Cardiac fibroblast (primary cell): ENCODE measurements at regions not wholly inside any gene's neighbourhood (a gene's known extent, or its start where the extent isn't known, plus 50 kb on each side); places are given as distances from the start of the nearest gene placed in this dataset.
"Not testable (repeated sequence)": the region's sequence is repeated elsewhere in the genome, so short reads cannot be mapped to it uniquely, and the experiment has no call there.

Experiments
- DNase-seq, 2 donors: peaks; one replicate each; pipeline versions ENCODE4 v3.0.0 to v3.0.0-alpha.2; 2010; ENCODE audit warnings: low read depth in 2 of 2
- H3K4me3 ChIP-seq, 2 donors: replicated peaks in 1 of 2; 1 replicate in 1 of 2; 2 replicates in 1 of 2; pipeline ENCODE4 v1.5.1; 2011; ENCODE audit warnings: low read depth in 2 of 2, low read length in 2 of 2, mild to moderate bottlenecking in 2 of 2, moderate library complexity in 1 of 2
- TF ChIP-seq, protein P1 (sequence below): IDR thresholded peaks from one replicate; pipeline ENCODE4 v1.5.1; 2011; ENCODE audit warnings: low read depth, mild to moderate bottlenecking, low read length, inconsistent platforms

DNA sequence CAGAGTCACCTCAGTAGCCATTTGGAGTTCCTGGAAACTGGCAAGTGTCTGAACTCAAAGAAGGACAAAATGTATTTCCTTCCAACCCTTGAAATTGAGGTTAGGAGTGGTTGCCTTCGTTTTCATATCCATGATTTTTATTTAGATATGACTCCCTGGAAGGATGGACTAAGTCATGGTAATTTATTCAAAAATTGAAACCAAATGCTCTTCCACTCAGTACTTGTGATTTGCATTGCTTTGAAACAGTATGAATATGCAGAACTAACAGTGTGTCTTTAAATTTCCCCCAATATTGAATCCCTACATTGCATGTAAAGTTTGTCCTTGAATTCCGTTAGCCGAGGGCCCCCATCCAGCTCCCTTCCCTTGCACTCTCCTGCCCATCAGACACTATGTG is 112.1 kb upstream of the DNAH14 start:
- no peak for DNase-seq
- H3K4me3 ChIP-seq = no peak overlapping the region
- TF ChIP-seq, protein P1, sequence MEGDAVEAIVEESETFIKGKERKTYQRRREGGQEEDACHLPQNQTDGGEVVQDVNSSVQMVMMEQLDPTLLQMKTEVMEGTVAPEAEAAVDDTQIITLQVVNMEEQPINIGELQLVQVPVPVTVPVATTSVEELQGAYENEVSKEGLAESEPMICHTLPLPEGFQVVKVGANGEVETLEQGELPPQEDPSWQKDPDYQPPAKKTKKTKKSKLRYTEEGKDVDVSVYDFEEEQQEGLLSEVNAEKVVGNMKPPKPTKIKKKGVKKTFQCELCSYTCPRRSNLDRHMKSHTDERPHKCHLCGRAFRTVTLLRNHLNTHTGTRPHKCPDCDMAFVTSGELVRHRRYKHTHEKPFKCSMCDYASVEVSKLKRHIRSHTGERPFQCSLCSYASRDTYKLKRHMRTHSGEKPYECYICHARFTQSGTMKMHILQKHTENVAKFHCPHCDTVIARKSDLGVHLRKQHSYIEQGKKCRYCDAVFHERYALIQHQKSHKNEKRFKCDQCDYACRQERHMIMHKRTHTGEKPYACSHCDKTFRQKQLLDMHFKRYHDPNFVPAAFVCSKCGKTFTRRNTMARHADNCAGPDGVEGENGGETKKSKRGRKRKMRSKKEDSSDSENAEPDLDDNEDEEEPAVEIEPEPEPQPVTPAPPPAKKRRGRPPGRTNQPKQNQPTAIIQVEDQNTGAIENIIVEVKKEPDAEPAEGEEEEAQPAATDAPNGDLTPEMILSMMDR = no peak

DNA sequence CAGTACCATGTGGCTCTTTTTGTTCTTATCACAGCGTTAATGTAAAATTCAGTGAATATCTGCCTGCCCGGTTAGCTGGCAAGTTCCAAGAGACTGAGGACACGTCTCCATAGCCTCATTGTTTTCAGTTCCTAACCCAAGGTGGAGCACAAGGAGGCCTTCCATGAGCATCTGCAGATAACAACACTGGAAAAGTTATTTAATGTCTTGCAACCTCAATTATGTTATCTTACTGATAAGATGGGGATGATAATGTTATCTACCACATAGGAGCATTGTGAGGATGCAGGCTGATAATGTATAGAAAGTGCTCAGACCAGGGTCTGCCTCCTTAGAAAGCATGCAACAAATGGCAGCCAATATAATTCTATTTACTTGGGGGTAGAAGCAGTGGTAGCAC is 109.6 kb upstream of the DNAH14 start:
- TF ChIP-seq, protein P1 = no peak
- no peak for DNase-seq
- H3K4me3 ChIP-seq = no peak overlapping the region

DNA sequence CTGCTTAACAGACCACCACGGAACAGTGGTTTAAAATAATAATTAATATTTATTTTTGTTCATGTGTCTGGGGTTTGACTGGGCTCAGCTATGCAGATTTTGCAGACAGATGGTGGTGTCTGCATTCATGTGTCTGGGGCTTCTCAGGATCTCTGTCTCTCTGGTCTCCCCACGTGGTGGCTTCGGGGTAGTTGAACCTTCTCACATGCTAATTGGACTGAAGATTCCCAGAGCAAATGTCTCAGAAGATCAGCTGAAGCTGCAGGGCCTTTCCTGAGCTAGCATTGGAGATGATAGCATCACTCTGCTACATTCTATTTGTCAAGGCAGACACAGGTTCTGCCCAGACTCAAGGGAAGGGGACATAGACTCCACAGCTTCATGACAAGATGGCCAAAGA is 109.1 kb upstream of the DNAH14 start:
- no peak for DNase-seq
- TF ChIP-seq, protein P1 = no peak
- H3K4me3 ChIP-seq = no peak overlapping the region

DNA sequence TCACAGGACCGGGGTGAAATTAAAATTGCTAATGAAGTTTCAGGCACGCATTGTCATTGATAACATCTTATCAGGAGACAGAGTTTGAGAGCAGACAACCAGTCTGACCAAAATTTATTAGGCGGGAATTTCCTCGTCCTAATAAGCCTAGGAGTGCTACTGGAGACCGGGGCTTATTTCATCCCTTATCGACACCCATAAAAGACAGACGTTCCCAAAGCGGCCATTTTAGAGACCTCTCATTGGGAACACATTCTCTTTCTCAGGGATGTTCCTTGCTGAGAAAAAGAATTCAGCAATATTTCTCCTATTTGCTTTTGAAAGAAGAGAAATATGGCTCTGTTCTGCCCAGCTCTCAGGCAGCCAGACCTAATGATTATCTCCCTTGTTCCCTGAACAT is 107.7 kb upstream of the DNAH14 start:
- not testable (repeated sequence) for DNase-seq, H3K4me3 ChIP-seq

DNA sequence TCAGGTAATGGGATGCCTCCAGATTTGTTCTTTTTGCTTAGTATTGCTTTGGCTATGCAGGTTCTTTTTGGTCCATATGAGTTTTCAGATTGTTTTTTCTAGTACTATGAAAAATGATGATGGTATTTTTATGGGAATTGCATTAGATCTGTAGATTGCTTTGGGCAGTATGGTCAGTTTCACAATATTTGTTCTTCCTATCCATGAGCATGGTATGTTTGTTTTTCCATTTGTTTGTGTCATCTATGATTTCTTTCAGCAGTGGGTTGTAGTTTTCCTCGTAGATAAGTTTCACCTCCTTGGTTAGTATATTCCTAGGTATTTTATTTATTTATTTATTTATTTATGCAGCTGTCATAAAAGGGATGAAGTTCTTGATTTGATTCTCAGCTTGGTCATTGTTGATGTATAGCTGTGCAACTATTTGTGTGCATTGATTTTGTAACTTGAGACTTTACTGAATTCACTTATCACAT is 103.9 kb upstream of the DNAH14 start:
- no peak overlapping the region for H3K4me3 ChIP-seq
- TF ChIP-seq, protein P1 = no peak
- no peak for DNase-seq

DNA sequence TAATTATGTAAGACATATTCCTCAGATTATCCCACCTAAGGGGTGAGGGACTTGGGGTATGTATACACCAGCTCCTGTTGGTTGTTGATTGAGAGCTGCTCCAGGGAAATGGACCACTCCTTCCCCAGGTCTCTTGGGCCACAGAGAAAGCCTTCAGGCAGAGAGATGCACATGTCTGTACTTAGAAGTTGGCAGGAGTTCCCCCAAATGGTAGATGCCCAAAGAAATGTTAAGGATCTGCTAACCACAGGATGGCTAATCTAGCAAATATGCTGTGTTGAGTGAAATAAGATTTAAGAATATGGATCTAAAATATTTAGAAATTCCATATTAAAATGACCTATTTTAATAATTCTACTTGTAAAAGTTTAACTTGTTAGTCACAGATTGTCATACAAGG is 100.8 kb upstream of the DNAH14 start:
- TF ChIP-seq, protein P1 = no peak
- H3K4me3 ChIP-seq = no peak overlapping the region
- DNase-seq = peak in 1 of 2 donors; percentile 15

DNA sequence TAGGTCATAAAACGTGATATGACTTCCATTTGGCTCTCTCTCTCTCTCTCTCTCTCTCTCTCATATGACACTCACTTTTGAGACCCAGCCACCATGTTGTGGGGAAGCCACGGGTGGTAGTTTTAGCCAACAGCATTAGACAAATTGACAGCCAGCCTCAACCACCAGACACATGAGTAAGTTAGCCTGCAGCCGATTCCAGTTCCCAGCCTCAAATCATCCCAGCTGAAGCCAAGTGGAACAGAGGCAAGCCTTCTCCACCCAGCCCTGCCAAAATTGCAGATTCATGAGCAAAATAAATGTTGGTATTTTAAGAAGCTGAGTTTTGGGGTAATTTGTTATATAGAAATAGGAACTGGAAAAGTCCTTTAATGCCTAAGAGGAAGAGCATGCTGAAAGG is 98.0 kb upstream of the DNAH14 start:
- TF ChIP-seq, protein P1 = no peak
- no peak for DNase-seq
- H3K4me3 ChIP-seq = no peak overlapping the region

DNA sequence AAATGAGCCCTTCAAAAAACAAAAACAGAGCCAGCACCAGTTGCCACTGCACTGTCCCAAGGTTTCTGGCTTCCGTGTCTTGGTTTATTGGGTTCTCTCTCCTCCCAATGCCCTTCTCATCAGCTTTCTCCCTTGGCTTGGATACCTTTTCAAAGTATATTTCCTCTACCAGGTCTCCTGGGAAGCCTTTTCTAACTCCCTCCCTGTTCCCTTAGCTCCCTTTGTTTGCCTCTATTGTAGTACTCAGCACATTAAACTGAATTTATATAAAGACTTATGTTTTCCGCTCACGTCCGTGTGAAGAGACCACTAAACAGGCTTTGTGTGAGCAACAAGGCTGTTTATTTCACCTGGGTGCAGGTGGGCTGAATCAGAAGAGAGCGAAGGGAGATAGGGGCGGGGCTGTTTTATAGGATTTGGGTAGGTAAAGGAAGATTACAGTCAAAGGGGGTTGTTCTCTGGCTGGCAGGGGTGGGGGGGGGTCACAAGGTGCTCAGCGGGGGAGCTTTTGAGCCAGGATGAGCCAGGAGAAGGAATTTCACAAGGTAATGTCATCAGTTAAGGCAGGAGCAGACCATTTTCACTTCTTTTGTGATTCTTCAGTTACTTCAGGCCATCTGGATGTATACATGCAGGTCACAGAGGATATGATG is 89.7 kb upstream of the DNAH14 start:
- not testable (repeated sequence) for DNase-seq, H3K4me3 ChIP-seq

DNA sequence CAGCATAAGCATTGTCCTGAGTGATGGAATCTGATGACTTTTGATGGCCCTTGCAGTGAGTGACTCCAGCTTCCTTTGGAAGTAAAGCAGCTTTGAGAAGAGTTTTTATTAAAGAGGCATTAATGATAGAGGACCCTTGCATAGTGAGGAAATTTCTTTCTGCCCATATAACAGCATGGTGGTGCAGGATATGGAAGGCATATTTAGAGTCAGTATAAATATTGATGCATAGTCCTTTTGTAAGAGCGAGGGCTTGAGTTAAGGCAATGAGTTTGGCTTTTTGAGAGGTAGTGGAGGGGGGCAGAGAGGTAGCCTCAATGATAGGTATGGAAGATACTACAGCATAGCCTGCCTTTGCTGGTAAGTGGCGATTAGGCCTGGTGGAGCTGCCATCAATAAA is 87.7 kb upstream of the DNAH14 start:
- not testable (repeated sequence) for DNase-seq, H3K4me3 ChIP-seq
